Neutrophil (primary cell): ENCODE measurements at regions not wholly inside any gene's neighbourhood (a gene's known extent, or its start where the extent isn't known, plus 50 kb on each side); places are given as distances from the start of the nearest gene placed in this dataset.

Experiments used
- H3K27ac ChIP-seq: fragments of 200-600 bp; sonication (generic); 2 replicates; pipeline ENCODE4 v1.5.1; 2016; ENCODE audit warnings: mild to moderate bottlenecking, moderate library complexity
- H3K27me3 ChIP-seq: fragments of 200-600 bp; sonication (generic); 2 replicates; pipeline ENCODE4 v1.6.0; 2016; ENCODE audit warnings: mild to moderate bottlenecking
- H3K36me3 ChIP-seq: fragments of 200-600 bp; sonication (generic); 2 replicates; pipeline ENCODE4 v1.5.1; 2017
- H3K4me1 ChIP-seq, 2 experiments: fragments of 200-600 bp in 1 of 2; sonication (generic) in 1 of 2; 1 replicate in 1 of 2; 2 replicates in 1 of 2; pipeline versions ENCODE4 v1.5.1 to v1.6.1; 2013 to 2016; ENCODE audit warnings: low read depth in 1 of 2, low read length in 1 of 2, mild to moderate bottlenecking in 1 of 2, moderate library complexity in 1 of 2; ENCODE audit not compliant: control insufficient read depth in 1 of 2, insufficient read depth in 1 of 2
- H3K4me3 ChIP-seq, 2 experiments: fragments of 200-600 bp in 1 of 2; sonication (generic) in 1 of 2; 1 replicate in 1 of 2; 2 replicates in 1 of 2; pipeline ENCODE4 v1.5.1; 2013 to 2016; ENCODE audit warnings: low read depth in 1 of 2, low read length in 1 of 2, mild to moderate bottlenecking in 1 of 2, moderate library complexity in 1 of 2
- H3K9me3 ChIP-seq: fragments of 200-600 bp; sonication (generic); 2 replicates; pipeline ENCODE4 v1.5.1; 2016
- TF ChIP-seq, protein P1 (sequence below): fragments of 200-600 bp; sonication (generic); IDR thresholded peaks from 2 replicates; pipeline ENCODE4 v1.5.1; 2016; ENCODE audit warnings: antibody characterized with exemption

DNA sequence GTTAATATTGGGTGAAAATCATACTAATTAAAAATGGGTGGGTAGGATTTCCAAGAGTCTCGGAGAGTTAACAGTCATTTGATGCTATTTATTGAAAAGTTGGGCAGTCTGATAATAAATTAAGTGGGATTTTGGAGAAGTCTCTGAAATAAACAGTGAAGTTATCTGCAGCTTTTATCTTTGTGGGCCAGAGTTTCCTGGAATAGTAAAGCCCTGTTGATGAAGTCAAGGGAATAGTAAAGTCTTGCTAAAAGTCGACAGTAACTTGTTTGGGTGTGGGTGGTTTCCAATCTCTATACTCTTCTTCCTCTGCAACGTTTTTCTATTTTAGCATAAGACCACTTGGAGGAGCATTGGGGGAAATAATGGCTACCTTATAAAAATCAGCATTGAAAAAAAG lies 493.6 kb downstream of the EPM2A start:
- H3K4me3 ChIP-seq = no peak overlapping the region
- H3K27ac ChIP-seq = no peak overlapping the region
- H3K36me3 ChIP-seq = no peaks in the 10 kb centered on the region
- no peaks in the 10 kb centered on the region for H3K27me3 ChIP-seq
- H3K4me1 ChIP-seq = no peaks in the 10 kb centered on the region
- TF ChIP-seq, protein P1, sequence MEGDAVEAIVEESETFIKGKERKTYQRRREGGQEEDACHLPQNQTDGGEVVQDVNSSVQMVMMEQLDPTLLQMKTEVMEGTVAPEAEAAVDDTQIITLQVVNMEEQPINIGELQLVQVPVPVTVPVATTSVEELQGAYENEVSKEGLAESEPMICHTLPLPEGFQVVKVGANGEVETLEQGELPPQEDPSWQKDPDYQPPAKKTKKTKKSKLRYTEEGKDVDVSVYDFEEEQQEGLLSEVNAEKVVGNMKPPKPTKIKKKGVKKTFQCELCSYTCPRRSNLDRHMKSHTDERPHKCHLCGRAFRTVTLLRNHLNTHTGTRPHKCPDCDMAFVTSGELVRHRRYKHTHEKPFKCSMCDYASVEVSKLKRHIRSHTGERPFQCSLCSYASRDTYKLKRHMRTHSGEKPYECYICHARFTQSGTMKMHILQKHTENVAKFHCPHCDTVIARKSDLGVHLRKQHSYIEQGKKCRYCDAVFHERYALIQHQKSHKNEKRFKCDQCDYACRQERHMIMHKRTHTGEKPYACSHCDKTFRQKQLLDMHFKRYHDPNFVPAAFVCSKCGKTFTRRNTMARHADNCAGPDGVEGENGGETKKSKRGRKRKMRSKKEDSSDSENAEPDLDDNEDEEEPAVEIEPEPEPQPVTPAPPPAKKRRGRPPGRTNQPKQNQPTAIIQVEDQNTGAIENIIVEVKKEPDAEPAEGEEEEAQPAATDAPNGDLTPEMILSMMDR = no peak
- H3K9me3 ChIP-seq = no peaks in the 10 kb centered on the region

- Histone ChIP-seq H3K27ac (no peak overlapping the region), H3K4me1 (no peaks in the 10 kb centered on the region), H3K9me3 (no peaks in the 10 kb centered on the region), H3K36me3 (no peaks in the 10 kb centered on the region), H3K4me3 (no peak overlapping the region), H3K27me3 (no peaks in the 10 kb centered on the region)
- TF ChIP-seq, protein P1 = no peak
Observed at GRCh38 chr6:145244349-145245100, 490.8 kb downstream of the EPM2A start.

DNA sequence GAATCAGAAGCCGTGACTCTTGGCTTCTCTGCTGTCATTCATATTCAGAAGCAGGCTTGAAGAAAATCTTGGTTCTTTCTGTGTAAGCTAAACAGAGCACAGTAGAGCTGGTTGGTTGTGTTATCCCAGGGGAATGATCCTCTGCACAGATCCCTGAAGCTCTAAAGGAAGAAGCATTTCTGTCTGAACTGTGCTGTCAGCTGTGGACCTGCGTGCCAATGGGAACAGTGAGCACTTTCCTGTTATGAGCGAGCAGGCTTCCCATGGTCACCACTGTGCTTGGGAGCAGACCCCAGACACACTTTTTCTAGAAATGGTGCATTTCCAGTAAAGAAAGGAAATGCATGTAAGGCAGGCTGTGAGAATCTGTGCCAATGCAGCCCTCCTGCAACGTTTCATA lies 490.2 kb downstream of the EPM2A start:
- Histone ChIP-seq H3K4me1 (no peaks in the 10 kb centered on the region), H3K4me3 (no peak overlapping the region), H3K9me3 (no peaks in the 10 kb centered on the region), H3K27ac (no peak overlapping the region), H3K27me3 (no peaks in the 10 kb centered on the region), H3K36me3 (no peaks in the 10 kb centered on the region)
- TF ChIP-seq, protein P1 = no peak

DNA sequence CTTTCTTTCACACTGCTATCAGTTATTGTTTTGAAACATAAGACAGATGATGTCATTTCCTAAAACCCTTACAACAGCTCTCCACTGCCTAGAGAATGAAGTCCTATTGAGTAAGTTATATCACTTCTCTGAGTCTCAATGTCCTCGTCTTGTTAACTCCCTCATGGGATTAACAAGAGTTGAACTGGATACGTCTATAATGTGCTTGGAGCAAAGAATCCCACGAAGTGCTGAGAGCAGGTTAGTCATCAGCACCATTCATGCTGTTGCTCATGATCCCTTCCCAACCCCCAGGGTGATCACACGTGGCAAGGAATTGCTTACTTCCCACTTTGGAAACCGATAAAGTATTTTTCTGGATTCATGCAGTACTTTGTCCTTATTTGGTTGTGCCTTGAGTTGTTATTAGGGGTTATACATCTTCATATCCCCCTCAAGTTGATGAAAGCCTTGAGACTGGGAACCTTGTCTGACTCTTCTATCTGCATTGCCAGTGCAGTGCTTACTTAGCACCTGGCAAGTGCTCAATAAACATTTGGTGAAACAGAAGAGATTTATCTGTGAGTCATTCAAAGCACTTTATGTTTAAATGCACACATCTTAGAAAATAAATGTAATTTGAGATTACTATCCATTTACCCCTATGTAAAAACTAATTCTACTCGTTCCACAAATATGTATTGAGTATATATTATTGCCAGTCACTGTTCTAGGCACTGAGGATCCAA lies 487.5 kb downstream of the EPM2A start:
- Histone ChIP-seq H3K27me3 (no peaks in the 10 kb centered on the region), H3K4me1 (no peaks in the 10 kb centered on the region), H3K36me3 (no peaks in the 10 kb centered on the region), H3K9me3 (no peaks in the 10 kb centered on the region), H3K4me3 (no peak overlapping the region), H3K27ac (no peak overlapping the region)
- TF ChIP-seq, protein P1 = no peak

DNA sequence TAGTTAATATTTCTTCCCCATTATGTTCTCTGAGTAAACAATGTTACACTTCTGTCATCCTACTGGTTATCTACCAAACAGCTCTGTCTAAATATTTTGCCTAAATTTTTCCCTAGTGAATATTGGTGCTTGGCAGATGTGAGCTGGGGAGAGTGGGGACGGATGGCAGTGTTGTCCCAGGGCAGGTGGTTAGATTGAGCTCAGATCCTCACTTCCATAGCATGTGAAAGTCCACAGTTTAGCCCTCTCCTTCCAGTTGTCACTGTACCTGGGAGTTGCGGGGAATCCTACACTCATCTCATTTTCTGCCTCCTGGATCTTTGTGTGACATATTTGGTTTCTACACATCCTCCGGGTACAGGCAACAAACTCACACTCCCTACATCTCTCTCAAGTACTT lies 484.9 kb downstream of the EPM2A start:
- no peaks in the 10 kb centered on the region for H3K36me3 ChIP-seq
- no peaks in the 10 kb centered on the region for H3K4me1 ChIP-seq
- H3K4me3 ChIP-seq = no peak overlapping the region
- no peaks in the 10 kb centered on the region for H3K9me3 ChIP-seq
- TF ChIP-seq, protein P1 = no peak
- H3K27me3 ChIP-seq = no peaks in the 10 kb centered on the region
- no peak overlapping the region for H3K27ac ChIP-seq
